ENCODE measurements at regions not wholly inside any gene's neighbourhood (a gene's known extent, or its start where the extent isn't known, plus 50 kb on each side); places are given as distances from the start of the nearest gene placed in this dataset.
"Not testable (repeated sequence)": the region's sequence is repeated elsewhere in the genome, so short reads cannot be mapped to it uniquely, and the experiment has no call there.

DNA sequence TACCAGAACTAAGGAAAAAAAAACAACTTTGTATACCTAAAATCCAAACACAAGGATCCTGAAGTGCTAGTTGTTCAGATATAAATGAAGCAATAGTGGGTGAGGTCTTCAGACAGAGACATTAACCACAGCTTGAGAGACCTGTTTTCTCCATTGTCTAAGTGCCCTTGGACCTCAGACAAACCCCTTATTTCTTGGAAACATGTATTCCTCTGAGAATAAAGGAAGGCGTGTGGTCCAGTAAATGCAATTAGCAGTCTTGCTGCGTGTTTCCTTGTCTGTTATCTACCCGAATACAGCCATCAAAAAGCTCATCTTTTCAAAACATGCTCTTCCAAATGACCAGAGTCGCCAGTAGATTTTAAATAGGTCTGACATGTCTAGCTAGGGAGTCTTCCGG is 291.1 kb upstream of the NFIA start:
- no peaks in the 10 kb centered on the region for H3K9me3 ChIP-seq (ENCODE audit: low read depth, low read length, poor library complexity, severe bottlenecking)
- ChIA-PET POLR2A (ENCODE audit: low non-redundant PET) (no interaction called here), CTCF (no interaction called here)
- no peaks in the 10 kb centered on the region for H3K36me3 ChIP-seq (ENCODE audit: insufficient read depth, low read length, poor library complexity, severe bottlenecking)
- no peak for DNase-seq (ENCODE audit: low spot score)
- H3K4me1 ChIP-seq (ENCODE audit: insufficient read depth, low read length, poor library complexity, severe bottlenecking), result no peaks in the 10 kb centered on the region
- H3K27ac ChIP-seq (ENCODE audit: low read depth, low read length, poor library complexity, severe bottlenecking), result no peak overlapping the region
- peaks cover 32% of the 10 kb centered on the region for H3K27me3 ChIP-seq (replicated peaks; ENCODE audit: insufficient read depth, low read depth, low read length, poor library complexity)
- no peak overlapping the region for H3K4me3 ChIP-seq (ENCODE audit: low read depth, low read length, poor library complexity, severe bottlenecking)
- TF ChIP-seq, protein P1, sequence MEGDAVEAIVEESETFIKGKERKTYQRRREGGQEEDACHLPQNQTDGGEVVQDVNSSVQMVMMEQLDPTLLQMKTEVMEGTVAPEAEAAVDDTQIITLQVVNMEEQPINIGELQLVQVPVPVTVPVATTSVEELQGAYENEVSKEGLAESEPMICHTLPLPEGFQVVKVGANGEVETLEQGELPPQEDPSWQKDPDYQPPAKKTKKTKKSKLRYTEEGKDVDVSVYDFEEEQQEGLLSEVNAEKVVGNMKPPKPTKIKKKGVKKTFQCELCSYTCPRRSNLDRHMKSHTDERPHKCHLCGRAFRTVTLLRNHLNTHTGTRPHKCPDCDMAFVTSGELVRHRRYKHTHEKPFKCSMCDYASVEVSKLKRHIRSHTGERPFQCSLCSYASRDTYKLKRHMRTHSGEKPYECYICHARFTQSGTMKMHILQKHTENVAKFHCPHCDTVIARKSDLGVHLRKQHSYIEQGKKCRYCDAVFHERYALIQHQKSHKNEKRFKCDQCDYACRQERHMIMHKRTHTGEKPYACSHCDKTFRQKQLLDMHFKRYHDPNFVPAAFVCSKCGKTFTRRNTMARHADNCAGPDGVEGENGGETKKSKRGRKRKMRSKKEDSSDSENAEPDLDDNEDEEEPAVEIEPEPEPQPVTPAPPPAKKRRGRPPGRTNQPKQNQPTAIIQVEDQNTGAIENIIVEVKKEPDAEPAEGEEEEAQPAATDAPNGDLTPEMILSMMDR (conservative IDR thresholded peaks at IDR 0.05; ENCODE audit: low read depth, low read length), result no peak
- TF ChIP-seq EZH2 (IDR thresholded peaks at IDR 0.05; ENCODE audit: borderline replicate concordance, low read depth, low read length, poor library complexity, severe bottlenecking), result no peak
- BruUV-seq (replicated peaks), result no TSS peak
- intact Hi-C loops (cut with micrococcal nuclease; ENCODE audit: unreplicated experiment), result no loop called here

DNA sequence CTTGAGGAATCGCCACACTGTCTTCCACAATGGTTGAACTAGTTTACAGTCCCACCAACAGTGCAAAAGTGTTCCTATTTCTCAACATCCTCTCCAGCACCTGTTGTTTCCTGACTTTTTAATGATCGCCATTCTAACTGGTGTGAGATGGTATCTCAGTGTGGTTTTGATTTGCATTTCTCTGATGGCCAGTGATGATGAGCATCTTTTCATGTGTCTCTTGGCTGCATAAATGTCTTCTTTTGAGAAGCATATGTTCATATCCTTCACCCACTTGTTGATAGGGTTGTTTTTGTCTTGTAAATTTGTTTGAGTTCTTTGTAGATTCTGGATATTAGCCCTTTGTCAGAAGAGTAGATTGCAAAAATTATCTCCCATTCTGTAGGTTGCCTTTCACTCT is 309.3 kb upstream of the NFIA start:
- CTCF ChIA-PET; DNase-seq (ENCODE audit: low spot score); H3K4me3 ChIP-seq (ENCODE audit: low read depth, low read length, poor library complexity, severe bottlenecking); H3K9me3 ChIP-seq (ENCODE audit: low read depth, low read length, poor library complexity, severe bottlenecking); H3K36me3 ChIP-seq (ENCODE audit: insufficient read depth, low read length, poor library complexity, severe bottlenecking); H3K27ac ChIP-seq (ENCODE audit: low read depth, low read length, poor library complexity, severe bottlenecking); POLR2A ChIA-PET (ENCODE audit: low non-redundant PET); BruUV-seq (replicated peaks); intact Hi-C loops (cut with micrococcal nuclease; ENCODE audit: unreplicated experiment); H3K27me3 ChIP-seq (replicated peaks; ENCODE audit: insufficient read depth, low read depth, low read length, poor library complexity); H3K4me1 ChIP-seq (ENCODE audit: insufficient read depth, low read length, poor library complexity, severe bottlenecking): not testable (repeated sequence)

DNA sequence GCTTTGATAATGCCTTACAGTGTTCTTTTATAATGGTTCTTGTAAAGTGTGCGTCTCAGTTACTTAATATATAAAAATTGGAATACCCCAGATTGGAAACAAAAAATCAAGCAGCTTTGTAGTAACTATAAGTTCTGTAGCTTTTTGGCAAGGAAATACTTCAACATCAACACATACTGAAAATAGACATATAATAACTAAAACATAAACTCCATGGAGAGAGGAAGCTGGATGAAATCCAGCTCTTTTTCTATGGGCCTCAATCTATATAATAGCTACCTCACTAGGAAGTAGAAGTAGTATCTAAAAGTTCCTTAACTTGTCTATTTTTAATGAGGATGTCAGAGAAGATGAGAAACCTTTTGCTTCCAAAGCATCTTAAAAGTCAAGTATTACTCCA is 313.3 kb upstream of the NFIA start:
- Histone ChIP-seq H3K4me1 (ENCODE audit: insufficient read depth, low read length, poor library complexity, severe bottlenecking) (no peaks in the 10 kb centered on the region), H3K9me3 (ENCODE audit: low read depth, low read length, poor library complexity, severe bottlenecking) (no peaks in the 10 kb centered on the region), H3K36me3 (ENCODE audit: insufficient read depth, low read length, poor library complexity, severe bottlenecking) (no peaks in the 10 kb centered on the region), H3K27ac (ENCODE audit: low read depth, low read length, poor library complexity, severe bottlenecking) (no peak overlapping the region), H3K27me3 (replicated peaks; ENCODE audit: insufficient read depth, low read depth, low read length, poor library complexity) (peaks cover 34% of the 10 kb centered on the region), H3K4me3 (ENCODE audit: low read depth, low read length, poor library complexity, severe bottlenecking) (no peak overlapping the region)
- no TSS peak for BruUV-seq (replicated peaks)
- ChIA-PET POLR2A (ENCODE audit: low non-redundant PET) (no interaction called here), CTCF (no interaction called here)
- intact Hi-C loops (cut with micrococcal nuclease; ENCODE audit: unreplicated experiment), result loop anchor here (5.0 kb wide), 1 partner anchor 487 kb away; no protein-coding TSS in a partner anchor
- no peak for DNase-seq (ENCODE audit: low spot score)
- TF ChIP-seq, protein P1 (conservative IDR thresholded peaks at IDR 0.05; ENCODE audit: low read depth, low read length), result no peak
- no peak for TF ChIP-seq EZH2 (IDR thresholded peaks at IDR 0.05; ENCODE audit: borderline replicate concordance, low read depth, low read length, poor library complexity, severe bottlenecking)

DNA sequence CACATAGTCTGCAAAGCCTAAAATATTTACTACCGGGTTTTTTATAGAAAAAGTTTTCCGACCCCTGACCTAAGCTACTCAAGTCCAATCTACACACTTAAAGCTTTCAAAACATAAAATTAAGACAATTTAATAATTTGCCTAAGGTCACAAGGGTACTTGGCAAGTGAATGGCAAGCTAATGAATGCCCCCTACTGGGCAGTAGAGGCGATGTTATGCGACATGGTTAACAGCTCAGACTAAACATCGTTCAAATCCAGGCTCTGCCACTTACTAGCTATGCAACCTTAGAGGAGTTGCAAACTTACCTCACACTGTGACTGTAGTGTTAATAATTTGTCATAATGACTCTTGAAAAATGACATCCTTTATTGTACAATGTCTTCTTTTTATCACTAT is 317.2 kb upstream of the NFIA start:
- intact Hi-C loops (cut with micrococcal nuclease; ENCODE audit: unreplicated experiment), result loop anchor here (5.0 kb wide), 1 partner anchor 483 kb away; no protein-coding TSS in a partner anchor

More for the DNA sequence above, 317.2 kb upstream of the NFIA start:
- ChIA-PET CTCF (interaction anchor here (1.0 to 2.3 kb wide), 2 partner anchors 51 to 484 kb away, joined by 3 to 10 read pairs; no protein-coding TSS in a partner anchor), POLR2A (ENCODE audit: low non-redundant PET) (no interaction called here)
- BruUV-seq (replicated peaks), result no TSS peak
- H3K4me1 ChIP-seq (ENCODE audit: insufficient read depth, low read length, poor library complexity, severe bottlenecking), result no peaks in the 10 kb centered on the region
- no peaks in the 10 kb centered on the region for H3K36me3 ChIP-seq (ENCODE audit: insufficient read depth, low read length, poor library complexity, severe bottlenecking)
- H3K4me3 ChIP-seq (ENCODE audit: low read depth, low read length, poor library complexity, severe bottlenecking), result no peak overlapping the region
- H3K27me3 ChIP-seq (replicated peaks; ENCODE audit: insufficient read depth, low read depth, low read length, poor library complexity), result peaks cover 73% of the 10 kb centered on the region
- TF ChIP-seq, protein P1 (conservative IDR thresholded peaks at IDR 0.05; ENCODE audit: low read depth, low read length), result peak; percentile 70
- TF ChIP-seq EZH2 (IDR thresholded peaks at IDR 0.05; ENCODE audit: borderline replicate concordance, low read depth, low read length, poor library complexity, severe bottlenecking), result no peak
- no peak overlapping the region for H3K27ac ChIP-seq (ENCODE audit: low read depth, low read length, poor library complexity, severe bottlenecking)
- H3K9me3 ChIP-seq (ENCODE audit: low read depth, low read length, poor library complexity, severe bottlenecking), result no peaks in the 10 kb centered on the region
- peak; percentile 52 for DNase-seq (ENCODE audit: low spot score)

Measured in A673 (cell line).